GM18505 (cell line): ENCODE measurements at regions not wholly inside any gene's neighbourhood (a gene's known extent, or its start where the extent isn't known, plus 50 kb on each side); places are given as distances from the start of the nearest gene placed in this dataset.
"Not testable (repeated sequence)": the region's sequence is repeated elsewhere in the genome, so short reads cannot be mapped to it uniquely, and the experiment has no call there.

Source experiments
- ATAC-seq: cut with Tn5 transposase; IDR thresholded peaks from one replicate; pipeline ENCODE4 v1.9.1; 2021; ENCODE audit not compliant: unreplicated experiment
- POLR2A ChIP-seq: IDR thresholded peaks from 4 replicates; pipeline ENCODE4 v1.6.1; 2011; ENCODE audit warnings: borderline replicate concordance; ENCODE audit not compliant: insufficient read depth, insufficient read length; ENCODE audit errors: extremely low read depth

- no peak for TF ChIP-seq POLR2A
- ATAC-seq, result no peak
Observed at GRCh38 chr10:111590703-111591102, 513.9 kb downstream of the ADRA2A start.

GRCh38 chr10:111593578-111593977, 516.7 kb downstream of the ADRA2A start:
- no peak for ATAC-seq

DNA sequence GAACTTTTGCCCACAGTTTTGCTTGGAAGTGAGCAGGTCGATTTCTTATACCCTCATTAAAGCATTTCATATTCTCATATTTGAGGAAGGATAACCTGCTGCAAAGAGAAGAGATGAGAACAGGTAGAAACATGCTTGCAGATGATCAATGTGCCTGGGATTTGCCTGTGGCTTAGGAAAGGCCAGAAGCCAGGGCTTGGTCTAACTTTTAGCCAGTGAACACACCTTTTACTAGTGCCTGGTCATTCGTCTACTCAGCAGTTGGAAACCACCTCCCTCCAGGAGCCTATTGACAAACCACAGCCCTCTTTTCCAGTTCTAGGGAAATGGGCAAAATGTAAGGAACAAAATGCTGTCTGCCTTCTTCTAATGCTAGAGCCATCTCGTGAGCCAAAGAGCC, 518.3 kb downstream of the ADRA2A start:
- TF ChIP-seq POLR2A, result no peak
- no peak for ATAC-seq

More at GRCh38 chr10:111593578-111593977, 516.7 kb downstream of the ADRA2A start:
- no peak for TF ChIP-seq POLR2A

- TF ChIP-seq POLR2A, result no peak
- no peak for ATAC-seq
Observed at GRCh38 chr10:111598433-111599059, 521.7 kb downstream of the ADRA2A start.

DNA sequence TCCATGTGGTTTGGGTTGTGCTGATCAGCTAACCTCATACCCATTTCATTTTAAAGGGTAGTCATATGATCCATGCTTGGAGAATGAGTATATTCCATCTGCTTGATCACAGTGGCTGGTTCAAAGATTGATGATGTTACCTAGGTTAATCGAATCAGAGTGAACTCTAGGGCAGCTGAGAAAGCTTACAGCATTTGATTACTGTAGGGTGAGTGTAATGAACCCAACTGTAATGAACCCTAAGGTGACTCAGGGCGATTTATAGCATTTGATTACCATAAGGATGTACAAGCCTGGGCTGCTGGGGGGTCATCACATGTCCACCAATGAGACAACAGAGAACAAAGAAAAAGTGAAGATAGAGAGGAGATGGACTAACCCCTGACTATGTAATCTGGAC, 523.1 kb downstream of the ADRA2A start:
- ATAC-seq, result no peak
- TF ChIP-seq POLR2A, result no peak

DNA sequence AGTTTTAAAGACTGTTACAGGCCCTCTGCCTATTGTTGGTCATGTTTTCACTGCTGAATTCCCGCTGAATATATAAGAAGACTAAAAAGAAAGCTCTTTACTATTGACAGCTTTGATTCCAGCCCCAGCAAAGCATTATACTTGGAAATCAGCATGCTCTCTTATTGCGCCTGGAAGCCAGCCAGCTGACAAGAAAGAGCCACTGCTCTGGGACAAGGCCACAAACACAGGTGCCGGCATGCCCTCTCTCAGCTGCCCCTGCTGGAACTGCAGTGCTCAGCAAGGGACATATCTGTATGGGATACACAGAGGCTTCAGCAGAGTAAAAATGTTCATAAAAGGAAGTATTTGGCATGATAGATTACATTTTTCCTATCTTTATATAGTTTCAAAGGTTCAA, 523.9 kb downstream of the ADRA2A start:
- TF ChIP-seq POLR2A, result no peak
- no peak for ATAC-seq

DNA sequence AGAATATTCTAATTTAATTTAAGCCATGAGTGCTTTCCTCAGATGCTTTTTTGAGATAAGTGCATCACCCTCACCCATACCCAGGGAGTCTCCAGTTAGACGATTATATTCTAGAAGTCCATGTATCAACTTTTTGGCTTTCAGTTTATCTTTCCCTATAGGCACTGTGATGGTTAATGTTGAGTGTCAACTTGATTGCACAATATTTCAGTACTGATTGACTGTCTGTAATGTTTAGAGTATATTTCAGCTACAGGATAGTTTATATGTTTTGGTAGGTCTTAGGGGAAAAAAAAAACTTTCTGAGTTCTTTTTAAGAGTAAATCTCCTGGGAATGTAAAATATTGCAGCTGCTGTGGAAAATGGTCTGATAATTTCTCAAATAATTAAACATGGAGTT, 535.4 kb downstream of the ADRA2A start:
- no peak for TF ChIP-seq POLR2A
- ATAC-seq, result no peak

- ATAC-seq, result no peak
- no peak for TF ChIP-seq POLR2A
Observed at GRCh38 chr10:111634191-111634590, 549.4 kb downstream of the GPAM start.

GRCh38 chr10:111646021-111646420, 537.5 kb downstream of the GPAM start:
- TF ChIP-seq POLR2A, result no peak
- no peak for ATAC-seq

DNA sequence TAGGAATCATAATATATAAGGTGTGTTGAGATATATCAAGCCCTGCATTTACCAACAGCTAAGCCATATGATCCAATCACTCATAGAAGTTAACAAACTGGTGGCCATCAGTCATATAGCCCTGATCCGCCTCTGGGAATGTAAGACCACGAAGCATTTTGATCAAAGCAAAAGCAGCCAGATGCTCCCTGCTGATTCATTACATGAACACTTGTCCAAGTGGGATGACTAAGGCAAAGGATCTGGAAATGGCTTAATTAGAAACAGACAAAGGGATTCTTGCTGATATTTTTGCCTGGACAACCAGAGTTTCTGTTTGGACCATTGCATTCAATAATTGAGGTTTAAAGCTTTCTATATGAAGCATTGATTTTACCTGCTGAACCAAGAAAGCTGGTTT, 535.5 kb downstream of the GPAM start:
- no peak for TF ChIP-seq POLR2A
- no peak for ATAC-seq

GRCh38 chr10:111649080-111649479, 534.5 kb downstream of the GPAM start:
- ATAC-seq, result not testable (repeated sequence)

DNA sequence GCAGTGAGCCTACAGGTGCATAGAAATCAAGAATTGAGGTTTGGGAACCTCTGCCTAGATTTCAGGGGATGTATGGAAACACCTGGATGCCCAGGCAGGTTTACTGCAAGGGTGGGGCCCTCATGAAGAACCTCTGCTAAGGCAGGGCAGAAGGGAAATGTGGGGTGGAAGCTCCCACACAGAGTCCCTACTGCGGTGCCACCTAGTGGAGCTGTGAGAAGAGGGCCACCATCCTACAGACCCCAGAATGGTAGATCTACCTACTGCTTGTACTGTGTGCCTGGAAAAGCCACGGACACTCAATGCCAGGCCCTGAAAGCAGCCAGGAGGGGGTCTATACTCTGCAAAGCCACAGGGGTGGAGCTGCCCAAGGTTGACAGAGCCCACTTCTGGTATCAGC, 533.5 kb downstream of the GPAM start:
- TF ChIP-seq POLR2A, result no peak

DNA sequence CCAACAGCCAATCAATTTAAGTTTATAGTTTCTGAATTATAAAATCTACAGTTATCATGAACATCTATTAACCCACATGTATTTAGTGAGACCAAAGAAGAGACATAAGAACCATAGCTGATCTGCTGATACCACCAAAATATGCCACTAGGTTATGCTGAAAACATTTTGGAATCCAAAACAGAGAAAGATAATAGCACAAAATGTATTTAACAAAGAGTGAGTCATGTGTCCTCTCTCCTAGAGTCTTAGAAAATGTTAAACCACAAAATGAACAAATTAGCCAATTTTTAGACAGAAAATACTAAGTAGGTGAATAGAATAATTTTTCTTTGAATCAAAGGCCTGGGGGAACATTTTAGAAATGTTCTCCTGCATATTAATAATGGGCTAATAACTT, 527.5 kb downstream of the GPAM start:
- no peak for ATAC-seq
- TF ChIP-seq POLR2A, result no peak

More for the DNA sequence above, 533.5 kb downstream of the GPAM start:
- no peak for ATAC-seq

- ATAC-seq, result no peak
Observed at GRCh38 chr10:111677759-111678158, 505.8 kb downstream of the GPAM start.

GRCh38 chr10:111686796-111687195, 496.8 kb downstream of the GPAM start:
- no peak for TF ChIP-seq POLR2A
- ATAC-seq, result no peak

More at GRCh38 chr10:111677759-111678158, 505.8 kb downstream of the GPAM start:
- no peak for TF ChIP-seq POLR2A

DNA sequence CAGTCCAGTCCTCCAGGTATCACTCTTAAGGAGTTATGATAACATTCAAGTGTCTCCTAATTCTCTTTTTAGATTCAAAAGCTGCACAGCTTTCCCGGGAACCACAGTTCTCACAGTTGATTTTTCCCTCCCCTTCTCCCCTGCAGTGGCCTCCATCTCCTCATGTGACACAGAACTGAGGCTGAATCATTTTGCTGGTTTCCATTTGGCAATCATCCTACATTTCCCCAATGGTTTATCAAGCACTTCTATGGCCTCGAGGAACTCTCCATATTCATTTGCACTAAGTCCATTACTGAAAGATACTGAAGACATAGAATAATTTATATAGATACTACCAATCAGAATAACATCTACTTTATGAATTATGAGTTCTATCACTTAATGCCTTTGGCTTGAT, 484.9 kb downstream of the GPAM start:
- ATAC-seq, result no peak
- no peak for TF ChIP-seq POLR2A

- no peak for ATAC-seq
- TF ChIP-seq POLR2A, result no peak
Observed at GRCh38 chr10:111703986-111704385, 479.6 kb downstream of the GPAM start.
